ENCODE measurements at regions not wholly inside any gene's neighbourhood (a gene's known extent, or its start where the extent isn't known, plus 50 kb on each side); places are given as distances from the start of the nearest gene placed in this dataset.

DNA sequence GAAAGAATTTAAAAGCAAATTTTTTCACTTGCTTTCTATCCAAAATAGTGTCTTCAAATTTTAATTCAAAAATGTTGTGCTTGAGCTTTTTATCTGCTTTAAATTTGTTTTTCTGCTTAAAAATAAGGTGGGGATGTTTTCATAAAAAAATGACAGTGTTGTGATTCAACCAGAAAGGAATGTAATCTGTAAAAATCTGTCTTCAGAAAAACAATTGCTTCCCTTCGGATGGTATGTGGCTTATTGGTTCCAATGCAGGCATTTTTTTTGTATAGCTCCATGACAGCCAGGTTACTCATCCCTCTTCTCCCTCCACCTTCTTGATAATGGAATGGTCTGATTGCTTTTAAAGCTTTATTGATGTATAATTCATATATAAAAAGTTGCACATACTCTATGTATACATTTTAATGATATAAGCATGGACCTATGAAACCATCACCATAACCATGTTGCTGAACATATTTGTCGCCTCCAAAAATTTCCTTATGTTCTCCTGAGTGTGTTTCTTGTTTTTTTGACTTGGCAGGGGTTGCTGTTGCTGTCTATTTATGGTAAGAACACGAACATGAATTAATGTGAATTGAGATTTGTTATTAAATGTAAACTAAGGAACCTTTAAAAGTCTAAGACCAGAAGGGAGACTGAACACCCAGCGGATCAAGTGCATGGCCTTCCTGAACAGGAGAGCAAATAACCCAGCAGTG, 363.7 kb upstream of the SPHKAP start:
- Histone ChIP-seq H3K27ac (ENCODE audit: low read depth in 1 of 2, low read length in 2 of 2) (no peak overlapping the region), H3K79me2 (ENCODE audit: insufficient read depth, low read length) (no peaks in the 10 kb centered on the region), H3K27me3 (ENCODE audit: control insufficient read depth in 2 of 2, insufficient read depth in 2 of 2, low read length in 2 of 2) (no peaks in the 10 kb centered on the region), H4K20me1 (ENCODE audit: insufficient read depth, low read length) (no peaks in the 10 kb centered on the region), H3K4me1 (ENCODE audit: control insufficient read depth in 1 of 2, insufficient read depth in 2 of 2, low read length in 2 of 2) (no peaks in the 10 kb centered on the region), H3K4me3 (replicated peaks in 1 of 3; ENCODE audit: low read depth in 2 of 3, low read length in 3 of 3) (no peak overlapping the region), H2AFZ (ENCODE audit: insufficient read depth, low read depth, low read length, poor library complexity, severe bottlenecking) (no peak overlapping the region), H3K9me3 (replicated peaks in 1 of 2; ENCODE audit: control insufficient read depth in 1 of 2, insufficient read depth in 1 of 2, low read length in 2 of 2) (peaks cover 17 to 19% of the 10 kb centered on the region in 2 donors), H3K36me3 (replicated peaks in 1 of 2; ENCODE audit: control insufficient read depth in 1 of 2, insufficient read depth in 2 of 2, low read length in 2 of 2) (no peaks in the 10 kb centered on the region), H3K4me2 (replicated peaks; ENCODE audit: extremely low read depth, low read length, poor library complexity, severe bottlenecking) (no peak overlapping the region), H3K9ac (ENCODE audit: insufficient read depth, low read length, poor library complexity, severe bottlenecking) (no peak overlapping the region)
- TF ChIP-seq CTCF (IDR thresholded peaks at IDR 0.05) = no peak
- no peaks in the 10 kb centered on the region for H3K27me3 Mint-ChIP-seq (ENCODE audit: low read depth in 3 of 3)
- intact Hi-C loops (cut with micrococcal nuclease) = no loop called here
- H3K27ac Mint-ChIP-seq = no peak overlapping the region
- no peaks in the 10 kb centered on the region for H3K36me3 Mint-ChIP-seq
- WGBS (ENCODE audit: insufficient coverage) = 79% methylated on average over 2 of the region's 4 CpGs
- no peak overlapping the region for H3K4me3 Mint-ChIP-seq
- peaks cover 2 to 10% (median 5%) of the 10 kb centered on the region in 7 donors for H3K9me3 Mint-ChIP-seq
- no peaks in the 10 kb centered on the region for H3K4me1 Mint-ChIP-seq
- DNase-seq = no peak

DNA sequence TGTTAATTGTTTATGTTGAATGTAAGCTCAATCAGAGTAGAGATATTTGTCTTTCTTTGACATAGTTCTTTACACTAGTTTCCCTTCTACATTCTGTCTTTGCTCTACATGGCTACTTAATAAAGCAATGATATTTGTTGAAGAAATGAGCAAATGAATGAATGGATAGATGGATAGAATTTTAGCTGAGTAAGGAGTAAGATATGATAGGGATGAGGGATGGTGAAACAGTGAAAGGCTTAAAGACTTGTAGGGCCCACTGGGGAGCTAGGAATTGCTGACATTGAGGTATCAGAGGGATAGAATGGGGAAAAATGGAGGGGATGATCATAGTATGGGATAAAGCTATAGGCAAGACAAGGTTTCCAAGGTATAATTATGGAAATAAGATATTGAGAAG, 361.6 kb upstream of the SPHKAP start:
- H3K4me2 ChIP-seq (replicated peaks; ENCODE audit: extremely low read depth, low read length, poor library complexity, severe bottlenecking) = no peak overlapping the region
- no peaks in the 10 kb centered on the region for H3K4me1 ChIP-seq (ENCODE audit: control insufficient read depth in 1 of 2, insufficient read depth in 2 of 2, low read length in 2 of 2)
- H3K27ac Mint-ChIP-seq = no peak overlapping the region
- H3K27me3 Mint-ChIP-seq (ENCODE audit: low read depth in 3 of 3) = no peaks in the 10 kb centered on the region
- TF ChIP-seq CTCF (IDR thresholded peaks at IDR 0.05) = no peak
- no peak overlapping the region for H3K4me3 Mint-ChIP-seq
- H3K4me1 Mint-ChIP-seq = no peaks in the 10 kb centered on the region
- no peaks in the 10 kb centered on the region for H3K79me2 ChIP-seq (ENCODE audit: insufficient read depth, low read length)
- H3K36me3 Mint-ChIP-seq = no peaks in the 10 kb centered on the region
- peaks cover 24 to 30% of the 10 kb centered on the region in 2 donors for H3K9me3 ChIP-seq (replicated peaks in 1 of 2; ENCODE audit: control insufficient read depth in 1 of 2, insufficient read depth in 1 of 2, low read length in 2 of 2)
- H4K20me1 ChIP-seq (ENCODE audit: insufficient read depth, low read length) = no peaks in the 10 kb centered on the region
- no peak overlapping the region for H3K4me3 ChIP-seq (replicated peaks in 1 of 3; ENCODE audit: low read depth in 2 of 3, low read length in 3 of 3)
- H3K27me3 ChIP-seq (ENCODE audit: control insufficient read depth in 2 of 2, insufficient read depth in 2 of 2, low read length in 2 of 2) = no peaks in the 10 kb centered on the region
- H3K36me3 ChIP-seq (replicated peaks in 1 of 2; ENCODE audit: control insufficient read depth in 1 of 2, insufficient read depth in 2 of 2, low read length in 2 of 2) = no peaks in the 10 kb centered on the region
- no peak for DNase-seq
- no peak overlapping the region for H3K27ac ChIP-seq (ENCODE audit: low read depth in 1 of 2, low read length in 2 of 2)
- H3K9me3 Mint-ChIP-seq = peaks cover 2 to 12% (median 5%) of the 10 kb centered on the region in 7 donors
- H2AFZ ChIP-seq (ENCODE audit: insufficient read depth, low read depth, low read length, poor library complexity, severe bottlenecking) = no peak overlapping the region
- intact Hi-C loops (cut with micrococcal nuclease) = no loop called here
- H3K9ac ChIP-seq (ENCODE audit: insufficient read depth, low read length, poor library complexity, severe bottlenecking) = no peak overlapping the region

Measured in CD14-positive monocyte (primary cell).